Right atrium auricular region (tissue), 2 donors: ENCODE measurements at regions not wholly inside any gene's neighbourhood (a gene's known extent, or its start where the extent isn't known, plus 50 kb on each side); places are given as distances from the start of the nearest gene placed in this dataset.

ENCODE experiments used
- DNase-seq: peaks from one replicate; pipeline ENCODE4 v3.0.0-alpha.2; 2019; ENCODE audit warnings: low spot score
- H3K27ac ChIP-seq, 2 donors: fragments of 200-600 bp; sonication (generic); 1 replicate in 1 of 2; 2 replicates in 1 of 2; pipeline ENCODE4 v1.5.1; 2016 to 2019
- H3K27me3 ChIP-seq, 2 donors: fragments of 200-600 bp; sonication (generic); one replicate each; pipeline versions ENCODE4 v1.5.1 to v1.6.0; 2017 to 2019
- H3K36me3 ChIP-seq: fragments of 200-600 bp; sonication (generic); one replicate; pipeline ENCODE4 v1.5.1; 2016
- H3K4me1 ChIP-seq, 2 donors: fragments of 200-600 bp; sonication (generic); one replicate each; pipeline versions ENCODE4 v1.5.1 to v1.6.0; 2017 to 2019
- H3K4me3 ChIP-seq, 2 donors: fragments of 200-600 bp; sonication (generic); 1 replicate in 1 of 2; 2 replicates in 1 of 2; pipeline ENCODE4 v1.5.1; 2017 to 2019; ENCODE audit warnings: mild to moderate bottlenecking in 1 of 2, moderate library complexity in 1 of 2
- H3K9me3 ChIP-seq, 2 donors: fragments of 200-600 bp; sonication (generic); one replicate each; pipeline ENCODE4 v1.5.1; 2019
- TF ChIP-seq, protein P1 (sequence below), 2 donors: fragments of 200-600 bp; sonication (generic); IDR thresholded peaks; one replicate each; pipeline ENCODE4 v1.5.1; 2019; ENCODE audit warnings: antibody characterized with exemption in 2 of 2

DNA sequence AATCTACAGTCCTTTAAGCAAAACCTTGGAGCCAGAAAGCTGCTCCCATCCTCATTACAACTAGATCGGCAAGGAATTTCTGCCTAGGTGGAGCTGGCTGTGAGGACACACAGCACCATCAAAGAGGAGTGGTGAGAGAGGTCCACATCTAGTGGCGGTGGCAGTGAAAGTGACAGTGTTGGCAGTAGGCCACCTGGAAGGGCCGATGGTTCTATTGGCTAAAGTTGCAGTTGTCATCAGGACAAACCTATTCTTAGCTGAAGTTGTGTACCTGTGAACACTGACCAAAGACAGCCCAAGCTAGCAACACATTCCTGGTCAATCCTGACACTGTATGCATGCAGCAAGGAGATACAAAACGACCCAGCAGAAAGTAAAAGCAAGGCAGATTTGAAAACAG is 218.1 kb upstream of the CHAC2 start:
- peak; percentile 67 for DNase-seq
- Histone ChIP-seq H3K4me3 (no peak overlapping the region), H3K9me3 (no peaks in the 10 kb centered on the region), H3K27me3 (no peaks in the 10 kb centered on the region), H3K4me1 (no peaks in the 10 kb centered on the region), H3K27ac (peak overlapping the region in 1 of 2 donors; percentile 61), H3K36me3 (no peaks in the 10 kb centered on the region)
- TF ChIP-seq, protein P1, sequence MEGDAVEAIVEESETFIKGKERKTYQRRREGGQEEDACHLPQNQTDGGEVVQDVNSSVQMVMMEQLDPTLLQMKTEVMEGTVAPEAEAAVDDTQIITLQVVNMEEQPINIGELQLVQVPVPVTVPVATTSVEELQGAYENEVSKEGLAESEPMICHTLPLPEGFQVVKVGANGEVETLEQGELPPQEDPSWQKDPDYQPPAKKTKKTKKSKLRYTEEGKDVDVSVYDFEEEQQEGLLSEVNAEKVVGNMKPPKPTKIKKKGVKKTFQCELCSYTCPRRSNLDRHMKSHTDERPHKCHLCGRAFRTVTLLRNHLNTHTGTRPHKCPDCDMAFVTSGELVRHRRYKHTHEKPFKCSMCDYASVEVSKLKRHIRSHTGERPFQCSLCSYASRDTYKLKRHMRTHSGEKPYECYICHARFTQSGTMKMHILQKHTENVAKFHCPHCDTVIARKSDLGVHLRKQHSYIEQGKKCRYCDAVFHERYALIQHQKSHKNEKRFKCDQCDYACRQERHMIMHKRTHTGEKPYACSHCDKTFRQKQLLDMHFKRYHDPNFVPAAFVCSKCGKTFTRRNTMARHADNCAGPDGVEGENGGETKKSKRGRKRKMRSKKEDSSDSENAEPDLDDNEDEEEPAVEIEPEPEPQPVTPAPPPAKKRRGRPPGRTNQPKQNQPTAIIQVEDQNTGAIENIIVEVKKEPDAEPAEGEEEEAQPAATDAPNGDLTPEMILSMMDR (IDR thresholded peaks at IDR 0.05): no peak

- no peaks in the 10 kb centered on the region for H3K4me1 ChIP-seq
- no peak for DNase-seq
- H3K27ac ChIP-seq: no peak overlapping the region
- no peaks in the 10 kb centered on the region for H3K36me3 ChIP-seq
- no peaks in the 10 kb centered on the region for H3K27me3 ChIP-seq
- TF ChIP-seq, protein P1 (IDR thresholded peaks at IDR 0.05): no peak
- H3K9me3 ChIP-seq: peaks cover 0 to 6% of the 10 kb centered on the region in 2 donors
- no peak overlapping the region for H3K4me3 ChIP-seq
These were observed 222.0 kb upstream of the CHAC2 start for GRCh38 chr2:53545604-53546003.

DNA sequence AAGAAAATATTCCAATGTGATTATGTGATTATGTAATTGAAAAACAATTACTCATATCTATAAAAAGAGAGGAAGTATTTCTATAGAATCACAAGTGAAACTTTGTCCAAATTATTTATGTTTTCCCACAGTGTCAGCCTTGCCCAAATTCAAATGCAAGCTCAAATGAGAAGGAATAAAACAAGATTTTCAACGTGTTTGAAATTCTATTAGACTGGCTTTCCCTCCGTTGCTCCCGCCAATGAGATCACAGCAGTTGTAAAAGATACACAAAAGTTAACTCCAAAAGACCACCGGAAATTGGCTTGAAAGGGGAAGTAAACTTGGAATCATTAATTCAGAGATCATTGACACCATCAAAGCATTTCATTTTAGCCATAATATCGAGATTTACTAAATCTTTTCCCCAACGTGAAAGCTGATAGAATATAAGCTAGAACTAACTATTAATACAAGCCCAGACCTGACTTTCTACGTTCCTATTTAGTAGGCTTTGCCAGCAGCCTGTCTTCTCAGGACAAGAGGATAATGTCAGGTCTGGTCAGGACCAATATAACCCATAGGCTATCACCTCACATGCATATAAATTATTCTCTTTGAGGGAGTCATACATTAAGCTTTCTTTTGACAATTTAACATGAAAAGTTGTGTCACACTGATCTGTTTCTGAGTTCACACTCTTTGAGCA is 222.6 kb upstream of the CHAC2 start:
- no peaks in the 10 kb centered on the region for H3K36me3 ChIP-seq
- H3K9me3 ChIP-seq: peaks cover 0 to 6% of the 10 kb centered on the region in 2 donors
- DNase-seq: no peak
- no peaks in the 10 kb centered on the region for H3K27me3 ChIP-seq
- no peak overlapping the region for H3K4me3 ChIP-seq
- H3K27ac ChIP-seq: no peak overlapping the region
- H3K4me1 ChIP-seq: no peaks in the 10 kb centered on the region
- TF ChIP-seq, protein P1 (IDR thresholded peaks at IDR 0.05): no peak

GRCh38 chr2:53543083-53543482 is 224.5 kb upstream of the CHAC2 start:
- Histone ChIP-seq H3K27me3 (no peaks in the 10 kb centered on the region), H3K36me3 (no peaks in the 10 kb centered on the region), H3K4me3 (no peak overlapping the region), H3K27ac (no peak overlapping the region), H3K4me1 (no peaks in the 10 kb centered on the region), H3K9me3 (peaks cover 0 to 6% of the 10 kb centered on the region in 2 donors)
- TF ChIP-seq, protein P1 (IDR thresholded peaks at IDR 0.05): no peak
- no peak for DNase-seq

DNA sequence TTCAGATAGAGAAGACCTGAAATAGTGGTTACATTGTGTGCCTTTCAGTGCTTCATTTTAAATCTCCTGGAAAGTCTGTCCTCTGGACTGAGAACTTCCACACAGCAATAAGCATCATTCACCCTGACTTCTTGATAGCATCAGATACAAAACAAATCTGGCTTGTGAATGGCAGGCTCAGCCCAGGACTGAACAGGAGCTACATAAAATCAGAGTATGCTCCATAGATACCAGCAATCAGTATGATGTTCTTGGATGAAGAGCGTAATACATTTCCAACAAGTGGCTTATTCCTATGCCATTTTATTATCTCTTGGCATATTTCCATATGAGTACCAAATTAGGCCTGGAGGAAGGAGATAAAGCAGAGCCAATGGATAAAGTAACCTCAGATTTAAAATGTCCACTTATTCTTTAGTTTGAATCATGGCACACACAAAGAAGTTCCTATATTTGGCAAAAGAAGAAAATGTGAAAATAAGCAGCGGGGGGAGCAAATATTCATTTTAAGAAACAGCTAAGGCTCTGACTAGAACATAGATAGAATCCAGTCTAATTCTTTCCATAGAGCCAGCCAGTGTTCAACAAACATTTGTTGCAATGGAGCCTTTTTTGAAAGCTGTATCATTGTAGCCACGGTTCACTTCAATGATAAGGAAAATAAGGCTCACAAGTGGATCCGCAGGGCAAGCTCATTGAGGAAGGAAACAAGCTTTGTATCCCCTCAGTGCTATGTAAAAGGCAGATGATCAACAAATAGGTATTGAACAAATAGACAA is 230.8 kb upstream of the CHAC2 start:
- no peak for DNase-seq
- H3K36me3 ChIP-seq: no peaks in the 10 kb centered on the region
- H3K27me3 ChIP-seq: no peaks in the 10 kb centered on the region
- H3K4me3 ChIP-seq: no peak overlapping the region
- peaks cover 0 to 8% of the 10 kb centered on the region in 2 donors for H3K9me3 ChIP-seq
- no peaks in the 10 kb centered on the region for H3K4me1 ChIP-seq
- TF ChIP-seq, protein P1 (IDR thresholded peaks at IDR 0.05): no peak
- H3K27ac ChIP-seq: no peak overlapping the region
